GM19025 (cell line): ENCODE measurements at regions not wholly inside any gene's neighbourhood (a gene's known extent, or its start where the extent isn't known, plus 50 kb on each side); places are given as distances from the start of the nearest gene placed in this dataset.

Source experiments
- ATAC-seq: cut with Tn5 transposase; IDR thresholded peaks from one replicate; pipeline ENCODE4 v1.9.1; 2021; ENCODE audit warnings: mild to moderate bottlenecking, low read depth, moderate library complexity; ENCODE audit not compliant: unreplicated experiment

DNA sequence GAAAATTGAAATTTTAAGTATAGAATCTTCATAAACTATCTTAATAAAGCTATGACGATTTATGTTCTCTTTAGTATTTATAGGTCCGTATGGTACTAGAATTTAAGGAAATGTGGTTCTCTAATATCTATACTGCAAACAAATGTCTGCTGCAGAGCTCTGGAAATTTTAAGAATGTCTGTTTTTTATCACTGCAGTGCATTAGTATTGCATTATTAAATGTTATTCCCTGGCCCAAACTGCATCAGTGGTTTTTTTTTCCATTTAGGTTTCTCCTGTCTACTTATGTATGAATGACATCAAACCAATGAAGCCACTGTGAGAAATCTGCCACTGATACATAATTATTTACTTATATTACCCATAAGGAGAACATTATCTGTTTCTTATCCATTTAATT, 211.4 kb upstream of the CD180 start:
- no peak for ATAC-seq

- no peak for ATAC-seq
Measured at GRCh38 chr5:67405755-67406154, 209.2 kb upstream of the CD180 start.

- no peak for ATAC-seq
Measured at GRCh38 chr5:67405101-67405364, 208.4 kb upstream of the CD180 start.

DNA sequence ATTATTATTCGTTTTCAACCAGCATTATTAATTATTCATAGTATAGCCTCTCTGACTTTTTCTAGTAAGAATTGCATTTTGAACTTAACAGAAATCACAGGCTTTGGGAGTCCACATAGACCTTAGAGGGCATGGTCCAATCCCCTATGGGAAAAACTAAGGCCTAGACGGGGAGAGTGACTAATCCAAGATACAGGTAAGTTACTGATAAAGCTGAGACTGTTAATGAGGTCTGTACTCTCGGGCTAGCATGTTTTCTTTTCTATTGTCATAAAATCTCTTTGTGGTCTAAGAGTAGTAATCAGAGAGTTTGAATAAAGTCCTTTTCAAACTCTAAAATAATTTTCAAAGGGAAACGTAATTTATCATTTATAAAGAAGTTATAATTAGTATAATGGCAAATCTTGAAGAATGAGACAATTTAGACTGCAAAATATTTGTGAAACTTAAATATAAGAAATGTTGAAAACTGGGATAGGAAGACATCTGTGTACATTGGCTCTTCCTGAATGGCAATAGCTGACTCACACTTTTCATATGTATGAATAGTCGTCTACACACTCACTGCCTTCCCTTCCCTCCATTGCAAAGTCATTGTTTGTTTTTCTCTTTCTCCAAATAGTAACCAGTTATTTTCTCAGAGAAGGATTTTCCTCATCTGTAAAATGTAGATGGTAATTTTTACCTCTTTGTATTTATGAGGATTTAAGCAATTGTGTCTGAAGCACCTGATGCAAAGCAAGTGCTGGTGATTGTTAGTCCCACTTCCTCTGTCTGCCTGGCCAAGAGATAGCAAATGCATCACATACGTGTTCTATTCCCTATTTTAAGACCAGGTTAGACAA, 207.9 kb upstream of the CD180 start:
- no peak for ATAC-seq

- no peak for ATAC-seq
Measured at GRCh38 chr5:67402526-67402925, 205.9 kb upstream of the CD180 start.

GRCh38 chr5:67401172-67401571, 204.6 kb upstream of the CD180 start:
- ATAC-seq = no peak

DNA sequence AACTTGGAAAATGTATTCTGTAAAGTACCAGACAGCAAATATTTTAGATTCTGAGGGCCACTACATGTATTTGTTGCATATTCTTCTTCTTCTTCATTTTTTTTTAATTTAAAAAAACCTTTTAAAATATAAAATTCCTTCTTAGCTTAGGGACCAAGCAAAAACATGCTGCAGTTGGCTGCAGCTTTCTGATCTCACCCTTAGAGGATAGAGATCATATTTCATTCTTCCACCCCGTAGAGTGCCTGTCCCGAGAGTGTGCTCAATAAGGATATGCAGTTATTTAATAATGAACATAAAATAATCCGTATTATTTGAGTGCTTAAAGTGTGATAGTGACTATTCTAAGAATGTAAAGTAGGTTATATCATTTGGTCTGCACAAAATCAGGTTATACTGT, 204.2 kb upstream of the CD180 start:
- no peak for ATAC-seq

DNA sequence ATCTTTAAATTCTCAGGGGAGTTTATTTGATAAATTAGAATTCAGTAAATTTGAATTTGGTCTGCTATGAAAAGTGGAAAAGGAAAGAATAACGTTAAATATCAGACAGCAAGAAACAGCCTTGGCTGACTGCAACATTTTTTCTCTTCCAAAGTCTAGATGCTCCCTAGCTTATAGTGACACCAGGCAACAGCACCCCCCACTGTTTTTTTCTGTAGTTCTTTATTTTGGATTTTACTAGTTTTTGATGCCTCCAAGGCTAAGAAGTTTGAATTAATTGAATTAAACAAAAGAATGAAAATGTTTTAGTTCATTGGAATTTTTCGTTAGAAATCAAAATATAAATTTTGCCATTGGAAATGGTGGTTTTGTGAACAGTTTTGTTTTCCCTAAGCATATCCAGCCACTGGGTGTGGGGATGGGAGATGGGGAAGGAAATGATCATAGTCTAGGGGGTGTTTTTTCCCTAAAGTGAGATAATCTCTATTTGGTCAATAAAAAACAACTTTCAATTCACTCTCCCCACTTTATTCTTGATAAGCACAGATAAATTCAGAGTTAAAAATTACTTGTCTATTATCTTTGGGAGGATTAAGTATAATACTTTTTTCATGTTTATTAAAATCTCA, 199.3 kb upstream of the CD180 start:
- ATAC-seq = no peak

- ATAC-seq = no peak
Measured at GRCh38 chr5:67393211-67393610, 196.6 kb upstream of the CD180 start.

- ATAC-seq = no peak
Measured at GRCh38 chr5:67390935-67391334, 194.3 kb upstream of the CD180 start.

DNA sequence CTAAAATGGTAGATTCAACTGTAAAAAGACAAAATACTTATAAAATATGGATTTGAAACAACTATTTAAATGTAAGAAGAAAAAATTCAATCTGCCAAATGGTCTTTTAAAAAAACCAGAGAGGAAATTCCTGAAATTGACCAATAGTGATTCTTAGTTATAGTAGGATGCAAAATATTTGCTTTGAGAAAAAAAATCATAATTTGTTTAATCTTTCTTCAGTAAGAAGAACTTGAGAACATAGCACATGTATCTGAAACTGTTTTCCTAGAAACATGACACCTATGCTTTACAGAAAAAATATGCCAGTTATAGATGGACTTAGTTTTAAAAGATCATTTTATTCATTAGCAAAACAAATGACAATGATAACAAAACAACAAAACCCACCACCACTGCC, 186.9 kb upstream of the CD180 start:
- no peak for ATAC-seq

GRCh38 chr5:67381236-67381880, 184.8 kb upstream of the CD180 start:
- ATAC-seq = no peak

DNA sequence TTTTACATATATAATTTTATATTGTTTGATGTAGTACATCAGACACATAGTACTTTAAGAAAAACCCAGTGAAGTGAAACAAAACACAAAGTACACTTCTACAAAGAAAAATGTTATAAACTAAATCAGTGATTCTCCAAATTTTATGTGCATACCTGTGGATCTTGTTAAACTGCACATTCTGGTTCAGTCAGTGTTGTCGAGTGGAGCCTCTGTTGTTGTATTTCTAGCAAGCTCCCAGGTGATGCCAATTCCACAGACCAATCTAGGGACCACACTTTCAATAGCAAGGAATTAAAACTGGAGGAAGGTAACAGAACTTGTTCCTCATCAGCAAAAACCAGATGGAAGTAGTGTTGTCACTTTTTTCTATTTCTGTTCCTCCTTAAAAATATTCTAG, 183.8 kb upstream of the CD180 start:
- ATAC-seq = no peak

GRCh38 chr5:67379753-67380152, 183.2 kb upstream of the CD180 start:
- no peak for ATAC-seq

DNA sequence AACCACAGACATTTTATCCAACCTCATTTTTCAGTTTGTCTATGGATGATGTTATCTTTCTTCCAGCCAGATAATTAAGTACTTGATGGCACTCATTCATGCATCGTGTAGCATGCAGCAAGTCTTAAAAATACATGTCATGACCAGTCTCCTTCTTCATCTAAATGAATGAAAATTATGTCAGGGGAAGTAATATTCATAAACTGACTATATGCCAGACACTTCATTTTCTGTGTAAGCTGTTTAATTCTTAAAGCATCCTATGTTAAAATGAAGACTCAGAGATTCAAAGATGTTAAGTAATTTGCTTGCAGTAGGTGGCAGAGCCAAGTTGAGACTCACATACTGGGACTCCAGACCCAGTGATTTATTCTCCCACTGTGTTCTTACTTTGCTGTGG, 181.7 kb upstream of the CD180 start:
- no peak for ATAC-seq

DNA sequence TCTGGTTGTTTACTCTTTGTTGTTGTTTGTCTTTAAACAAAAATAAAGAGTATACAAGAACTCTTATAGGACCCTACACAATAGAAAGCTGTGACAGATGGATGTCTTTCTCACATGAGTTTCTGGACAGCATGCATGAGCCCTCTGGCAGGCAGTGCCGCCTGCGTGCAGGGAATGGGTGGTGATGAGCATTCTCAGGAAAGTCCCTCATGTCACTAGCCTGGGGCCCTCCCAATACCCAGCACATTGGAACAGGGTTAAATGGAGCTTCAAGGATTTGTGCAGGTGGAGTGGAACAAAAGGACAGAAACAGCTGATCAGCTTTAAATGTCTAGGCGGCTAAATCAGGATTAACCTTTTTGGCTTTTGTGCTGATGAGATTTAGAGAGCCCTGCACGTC, 181.0 kb upstream of the CD180 start:
- no peak for ATAC-seq

DNA sequence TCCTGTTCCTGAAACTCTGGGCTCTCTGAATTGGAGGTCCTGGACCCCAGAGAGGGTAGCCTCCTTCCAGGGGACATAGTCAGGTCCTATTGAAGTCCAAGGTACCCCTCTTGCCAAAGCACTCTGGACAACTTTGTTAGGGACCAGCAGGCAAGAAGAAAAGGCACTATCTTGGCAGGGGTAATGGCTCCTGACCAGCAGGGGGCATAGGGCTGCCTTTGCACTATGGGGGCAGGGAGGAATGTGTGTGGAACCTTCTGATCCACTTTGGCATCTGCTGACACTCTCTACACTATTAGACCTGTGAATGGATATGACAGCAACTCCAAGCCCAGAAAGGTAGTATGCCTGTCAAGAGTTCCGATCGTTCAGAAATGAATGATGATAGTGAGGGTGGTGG, 179.0 kb upstream of the CD180 start:
- ATAC-seq = no peak

DNA sequence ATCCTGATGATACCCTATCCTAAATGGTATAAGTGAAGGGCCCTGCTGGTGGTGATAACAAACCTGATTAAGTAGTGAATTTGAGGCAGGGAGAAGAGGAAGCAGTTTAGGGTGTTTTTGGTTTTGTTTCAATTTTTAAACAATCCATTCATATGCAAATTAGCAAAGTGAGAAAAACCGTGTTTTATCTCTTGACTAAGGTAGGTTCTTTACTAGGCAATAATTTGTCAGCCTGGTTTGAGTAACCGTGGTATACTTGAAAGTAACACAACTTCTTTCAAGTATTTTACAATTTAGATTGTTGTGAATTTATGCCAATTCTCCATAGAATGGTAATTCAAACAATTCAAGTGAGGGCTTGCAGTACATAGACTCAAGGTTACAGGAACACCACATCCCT, 177.8 kb upstream of the CD180 start:
- no peak for ATAC-seq

- no peak for ATAC-seq
Measured at GRCh38 chr5:67373518-67373917, 176.9 kb upstream of the CD180 start.

- ATAC-seq = no peak
Measured at GRCh38 chr5:67372887-67373286, 176.3 kb upstream of the CD180 start.

DNA sequence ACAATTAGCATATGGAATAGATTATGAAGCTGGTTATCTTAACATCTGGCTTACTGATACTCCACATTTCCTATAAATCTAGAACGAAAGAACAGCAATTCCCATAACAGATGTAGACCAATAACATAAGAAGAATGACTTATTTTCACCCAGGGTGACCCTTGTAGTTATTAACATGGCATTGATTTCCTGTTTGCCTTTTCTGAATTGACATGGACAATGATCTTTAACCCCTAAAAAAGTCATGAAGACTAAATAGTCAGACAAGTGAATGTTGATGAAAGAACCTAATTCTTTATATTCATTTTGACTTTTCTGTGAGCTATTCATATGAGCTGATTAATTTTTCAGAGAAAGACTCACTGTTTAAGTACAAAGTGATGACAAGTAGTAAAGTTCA, 175.3 kb upstream of the CD180 start:
- ATAC-seq = no peak
